ENCODE measurements at regions not wholly inside any gene's neighbourhood (a gene's known extent, or its start where the extent isn't known, plus 50 kb on each side); places are given as distances from the start of the nearest gene placed in this dataset.

DNA sequence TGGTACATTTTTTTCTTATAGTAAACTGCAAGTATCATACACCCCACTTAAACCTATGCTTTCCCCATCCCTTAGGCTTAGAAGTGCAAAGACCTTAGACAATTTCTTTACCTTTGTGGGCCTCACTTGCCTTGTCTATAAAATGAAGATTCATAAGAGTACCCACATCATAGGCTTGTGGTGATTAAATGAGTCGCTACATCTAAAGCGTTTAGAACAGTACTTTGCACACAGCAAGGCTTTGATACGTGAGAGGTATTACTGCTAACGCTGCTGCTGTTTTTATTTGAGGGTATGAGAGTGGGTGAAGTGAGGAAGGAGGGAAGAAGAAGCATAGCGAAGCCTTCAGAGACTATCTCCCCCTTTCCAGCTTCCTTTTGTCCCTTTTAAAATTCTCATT lies 87.8 kb upstream of the RPS6KA3 start (continued):
- TF ChIP-seq POLR2AphosphoS2 (IDR thresholded peaks at IDR 0.05; ENCODE audit: low read length), result no peak
- no peak for TF ChIP-seq ZNF124 (CRISPR knock-in tag; IDR thresholded peaks at IDR 0.05)

DNA sequence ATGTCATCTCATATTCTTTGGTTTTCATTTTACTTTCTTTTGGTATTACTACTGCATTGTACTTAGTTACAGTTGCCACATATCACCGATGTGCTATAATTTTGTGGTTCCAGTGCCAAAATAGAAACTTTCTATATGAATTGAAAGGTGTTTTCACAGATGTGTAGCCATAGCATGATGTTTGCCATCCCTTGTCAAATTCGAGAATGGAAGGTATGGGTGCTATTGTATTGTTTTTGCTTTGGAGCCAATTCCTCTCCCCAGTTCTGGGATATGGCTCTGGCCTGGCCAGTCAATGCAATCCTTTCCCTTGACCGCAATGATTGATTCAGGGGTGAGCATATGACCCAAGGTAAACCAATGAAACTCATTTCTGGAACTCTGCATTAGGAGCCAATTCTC lies 86.2 kb upstream of the RPS6KA3 start:
- Histone ChIP-seq H3K4me3 (no peak overlapping the region), H2AFZ (ENCODE audit: low read depth, low read length) (no peak overlapping the region), H3K4me2 (ENCODE audit: insufficient read depth, low read length) (no peak overlapping the region), H3K9me3 (replicated peaks; ENCODE audit: control insufficient read depth, insufficient read depth, low read depth, low read length) (no peaks in the 10 kb centered on the region), H3K36me3 (ENCODE audit: control insufficient read depth, insufficient read depth, low read length) (no peaks in the 10 kb centered on the region), H4K20me1 (replicated peaks; ENCODE audit: control insufficient read depth, insufficient read depth, low read length) (no peaks in the 10 kb centered on the region), H3K27ac (ENCODE audit: extremely low read depth, low read depth, low read length) (no peak overlapping the region), H3K79me2 (ENCODE audit: control insufficient read depth, insufficient read depth, low read length) (no peaks in the 10 kb centered on the region), H3K9ac (ENCODE audit: insufficient read depth in 1 of 2, low read depth in 2 of 2, low read length in 2 of 2) (no peak overlapping the region), H3K4me1 (replicated peaks in 1 of 2; ENCODE audit: control insufficient read depth in 2 of 2, insufficient read depth in 2 of 2, low read length in 2 of 2) (no peaks in the 10 kb centered on the region), H3K27me3 (ENCODE audit: control insufficient read depth in 2 of 2, insufficient read depth in 2 of 2, low read length in 2 of 2) (no peaks in the 10 kb centered on the region; a peak in 1 of 5 replicates), H3K9me1 (ENCODE audit: control insufficient read depth, insufficient read depth, low read length) (no peaks in the 10 kb centered on the region)
- in situ Hi-C loops (cut with MboI) (no loop called here), intact Hi-C loops (cut with micrococcal nuclease) (no loop called here)
- POLR2A ChIA-PET, result no interaction called here
- no TSS peak for BruUV-seq (replicated peaks)
- ATAC-seq, result no peak
- no peak for DNase-seq (ENCODE audit: extremely low read depth in 1 of 4, low spot score in 3 of 4)
- no peak for FAIRE-seq
- CTCF ChIA-PET (ENCODE audit: low intra/inter-chr PET ratio), result no interaction called here
- WGBS (ENCODE audit: insufficient coverage, low coverage, missing lambda C conversion rate), result 0% methylated on average over 3 of the region's 3 CpGs
- TF ChIP-seq ZBTB1 (CRISPR knock-in tag; IDR thresholded peaks at IDR 0.05; ENCODE audit: borderline replicate concordance, low read depth), result no peak
- TF ChIP-seq, protein P1, sequence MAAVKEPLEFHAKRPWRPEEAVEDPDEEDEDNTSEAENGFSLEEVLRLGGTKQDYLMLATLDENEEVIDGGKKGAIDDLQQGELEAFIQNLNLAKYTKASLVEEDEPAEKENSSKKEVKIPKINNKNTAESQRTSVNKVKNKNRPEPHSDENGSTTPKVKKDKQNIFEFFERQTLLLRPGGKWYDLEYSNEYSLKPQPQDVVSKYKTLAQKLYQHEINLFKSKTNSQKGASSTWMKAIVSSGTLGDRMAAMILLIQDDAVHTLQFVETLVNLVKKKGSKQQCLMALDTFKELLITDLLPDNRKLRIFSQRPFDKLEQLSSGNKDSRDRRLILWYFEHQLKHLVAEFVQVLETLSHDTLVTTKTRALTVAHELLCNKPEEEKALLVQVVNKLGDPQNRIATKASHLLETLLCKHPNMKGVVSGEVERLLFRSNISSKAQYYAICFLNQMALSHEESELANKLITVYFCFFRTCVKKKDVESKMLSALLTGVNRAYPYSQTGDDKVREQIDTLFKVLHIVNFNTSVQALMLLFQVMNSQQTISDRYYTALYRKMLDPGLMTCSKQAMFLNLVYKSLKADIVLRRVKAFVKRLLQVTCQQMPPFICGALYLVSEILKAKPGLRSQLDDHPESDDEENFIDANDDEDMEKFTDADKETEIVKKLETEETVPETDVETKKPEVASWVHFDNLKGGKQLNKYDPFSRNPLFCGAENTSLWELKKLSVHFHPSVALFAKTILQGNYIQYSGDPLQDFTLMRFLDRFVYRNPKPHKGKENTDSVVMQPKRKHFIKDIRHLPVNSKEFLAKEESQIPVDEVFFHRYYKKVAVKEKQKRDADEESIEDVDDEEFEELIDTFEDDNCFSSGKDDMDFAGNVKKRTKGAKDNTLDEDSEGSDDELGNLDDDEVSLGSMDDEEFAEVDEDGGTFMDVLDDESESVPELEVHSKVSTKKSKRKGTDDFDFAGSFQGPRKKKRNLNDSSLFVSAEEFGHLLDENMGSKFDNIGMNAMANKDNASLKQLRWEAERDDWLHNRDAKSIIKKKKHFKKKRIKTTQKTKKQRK (IDR thresholded peaks at IDR 0.05; ENCODE audit: borderline replicate concordance, low read depth, low read length), result no peak
- no peak for TF ChIP-seq ZNF584 (CRISPR knock-in tag; IDR thresholded peaks at IDR 0.05; ENCODE audit: low read depth)
- TF ChIP-seq CREB3L1 (IDR thresholded peaks at IDR 0.05; ENCODE audit: borderline replicate concordance, low read depth), result no peak
- no peak for TF ChIP-seq COPS2 (conservative IDR thresholded peaks at IDR 0.05)
- TF ChIP-seq, protein P2, sequence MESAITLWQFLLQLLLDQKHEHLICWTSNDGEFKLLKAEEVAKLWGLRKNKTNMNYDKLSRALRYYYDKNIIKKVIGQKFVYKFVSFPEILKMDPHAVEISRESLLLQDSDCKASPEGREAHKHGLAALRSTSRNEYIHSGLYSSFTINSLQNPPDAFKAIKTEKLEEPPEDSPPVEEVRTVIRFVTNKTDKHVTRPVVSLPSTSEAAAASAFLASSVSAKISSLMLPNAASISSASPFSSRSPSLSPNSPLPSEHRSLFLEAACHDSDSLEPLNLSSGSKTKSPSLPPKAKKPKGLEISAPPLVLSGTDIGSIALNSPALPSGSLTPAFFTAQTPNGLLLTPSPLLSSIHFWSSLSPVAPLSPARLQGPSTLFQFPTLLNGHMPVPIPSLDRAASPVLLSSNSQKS (CRISPR knock-in tag; IDR thresholded peaks at IDR 0.05), result no peak
- TF ChIP-seq PHF20 (IDR thresholded peaks at IDR 0.05; ENCODE audit: partially characterized antibody), result no peak

All from K562 (cell line).